Keratinocyte (primary cell): ENCODE measurements at regions not wholly inside any gene's neighbourhood (a gene's known extent, or its start where the extent isn't known, plus 50 kb on each side); places are given as distances from the start of the nearest gene placed in this dataset.

ENCODE experiments used
- EZH2 ChIP-seq: IDR thresholded peaks from one replicate; pipeline ENCODE4 v1.6.1; 2012; ENCODE audit warnings: inconsistent platforms, mild to moderate bottlenecking, low read length, moderate library complexity
- TF ChIP-seq, protein P1 (sequence below), 3 experiments: IDR thresholded peaks in 1 of 3; conservative IDR thresholded peaks in 1 of 3; optimal IDR thresholded peaks in 1 of 3; 2 replicates in 2 of 3; 3 replicates in 1 of 3; pipeline versions ENCODE3 to v1.5.1; 2011; ENCODE audit warnings: low read length in 3 of 3, mild to moderate bottlenecking in 3 of 3, moderate library complexity in 2 of 3, control low read depth in 1 of 3, inconsistent platforms in 1 of 3; ENCODE audit not compliant: insufficient read depth in 2 of 3; ENCODE audit errors: extremely low read depth in 1 of 3

- TF ChIP-seq, protein P1, sequence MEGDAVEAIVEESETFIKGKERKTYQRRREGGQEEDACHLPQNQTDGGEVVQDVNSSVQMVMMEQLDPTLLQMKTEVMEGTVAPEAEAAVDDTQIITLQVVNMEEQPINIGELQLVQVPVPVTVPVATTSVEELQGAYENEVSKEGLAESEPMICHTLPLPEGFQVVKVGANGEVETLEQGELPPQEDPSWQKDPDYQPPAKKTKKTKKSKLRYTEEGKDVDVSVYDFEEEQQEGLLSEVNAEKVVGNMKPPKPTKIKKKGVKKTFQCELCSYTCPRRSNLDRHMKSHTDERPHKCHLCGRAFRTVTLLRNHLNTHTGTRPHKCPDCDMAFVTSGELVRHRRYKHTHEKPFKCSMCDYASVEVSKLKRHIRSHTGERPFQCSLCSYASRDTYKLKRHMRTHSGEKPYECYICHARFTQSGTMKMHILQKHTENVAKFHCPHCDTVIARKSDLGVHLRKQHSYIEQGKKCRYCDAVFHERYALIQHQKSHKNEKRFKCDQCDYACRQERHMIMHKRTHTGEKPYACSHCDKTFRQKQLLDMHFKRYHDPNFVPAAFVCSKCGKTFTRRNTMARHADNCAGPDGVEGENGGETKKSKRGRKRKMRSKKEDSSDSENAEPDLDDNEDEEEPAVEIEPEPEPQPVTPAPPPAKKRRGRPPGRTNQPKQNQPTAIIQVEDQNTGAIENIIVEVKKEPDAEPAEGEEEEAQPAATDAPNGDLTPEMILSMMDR (optimal IDR thresholded peaks at IDR 0.05 in 1 of 3, IDR thresholded peaks at IDR 0.05 in 1 of 3, conservative IDR thresholded peaks at IDR 0.05 in 1 of 3; ENCODE audit: extremely low read depth in 1 of 3, insufficient read depth in 2 of 3, low read length in 3 of 3): no peak
- no peak for TF ChIP-seq EZH2
Measured at GRCh38 chr2:241947004-241947350, 77.4 kb downstream of the RTP5 start.
